DMS79 (cell line): ENCODE measurements at regions not wholly inside any gene's neighbourhood (a gene's known extent, or its start where the extent isn't known, plus 50 kb on each side); places are given as distances from the start of the nearest gene placed in this dataset.
"Not testable (repeated sequence)": the region's sequence is repeated elsewhere in the genome, so short reads cannot be mapped to it uniquely, and the experiment has no call there.

Source experiments
- DNase-seq: peaks from one replicate; lab custom pipeline; 2025; lab: John Stamatoyannopoulos, UW

GRCh38 chr7:97234494-97234893, 117.0 kb downstream of the SDHAF3 start:
- not testable (repeated sequence) for DNase-seq

DNA sequence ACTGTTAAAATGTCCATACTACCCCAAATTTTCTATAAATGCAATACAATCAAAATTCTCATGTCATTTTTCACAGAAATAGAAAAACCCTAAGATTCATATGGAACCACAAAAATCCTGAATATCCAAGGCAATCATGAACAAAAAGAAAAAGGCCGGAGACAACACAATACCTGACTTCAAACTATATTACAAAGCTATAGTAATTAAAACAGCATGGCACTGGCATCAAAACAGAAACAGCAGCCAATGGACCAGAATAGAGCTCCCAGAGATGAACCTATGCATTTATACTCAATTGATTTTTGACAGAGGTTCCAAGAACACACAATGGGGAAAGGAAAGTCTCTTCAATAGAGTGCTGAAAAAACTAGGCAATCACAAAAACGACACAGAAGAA, 128.8 kb downstream of the SDHAF3 start:
- no peak for DNase-seq

- not testable (repeated sequence) for DNase-seq
Observed at GRCh38 chr7:97258187-97258586, 140.7 kb downstream of the SDHAF3 start.

- DNase-seq: no peak
Observed at GRCh38 chr7:97269741-97270140, 152.2 kb downstream of the SDHAF3 start.

DNA sequence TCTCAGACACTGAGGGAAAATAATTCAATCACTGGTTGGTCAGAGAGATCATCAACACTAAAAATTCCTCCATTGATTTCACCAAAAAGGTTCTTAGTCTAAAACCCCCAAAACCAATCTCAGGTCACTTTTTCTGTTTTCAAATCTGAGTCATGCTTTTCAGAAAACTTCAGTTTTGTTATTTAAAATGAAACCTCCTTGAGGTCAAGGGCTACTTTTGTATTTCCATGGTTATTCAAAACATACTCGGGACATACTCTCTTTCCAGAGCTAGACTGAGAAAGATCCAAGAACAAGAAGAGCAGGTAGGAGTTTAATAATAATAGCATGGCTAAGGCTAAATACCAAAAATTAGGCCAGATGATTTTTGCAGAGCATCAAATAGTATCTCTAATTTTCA, 152.8 kb downstream of the SDHAF3 start:
- no peak for DNase-seq

DNA sequence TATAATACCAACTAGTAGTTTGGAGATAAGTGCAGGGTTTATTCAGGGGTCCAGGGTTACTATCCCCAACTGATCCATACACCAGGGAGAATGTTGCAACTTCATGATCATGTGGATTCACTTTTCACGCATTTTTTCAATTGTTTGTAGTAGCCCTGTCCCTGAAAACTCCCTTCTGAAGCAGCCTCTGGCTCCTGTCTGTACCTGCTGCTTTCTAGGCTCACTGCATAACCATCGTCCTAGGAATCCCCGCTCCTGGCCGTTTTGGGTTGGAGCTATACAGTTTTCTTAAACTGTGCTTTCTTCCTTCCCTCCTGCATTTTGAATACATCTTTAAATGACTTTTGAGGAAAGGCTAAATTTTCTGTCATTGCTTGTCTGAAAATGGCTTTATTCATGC, 154.1 kb downstream of the SDHAF3 start:
- no peak for DNase-seq

- no peak for DNase-seq
Observed at GRCh38 chr7:97272237-97272975, 154.9 kb downstream of the SDHAF3 start.

- no peak for DNase-seq
Observed at GRCh38 chr7:97275475-97275874, 158.0 kb downstream of the SDHAF3 start.

- DNase-seq: no peak
Observed at GRCh38 chr7:97280950-97281349, 163.5 kb downstream of the SDHAF3 start.

- DNase-seq: no peak
Observed at GRCh38 chr7:97285348-97285747, 167.8 kb downstream of the SDHAF3 start.

DNA sequence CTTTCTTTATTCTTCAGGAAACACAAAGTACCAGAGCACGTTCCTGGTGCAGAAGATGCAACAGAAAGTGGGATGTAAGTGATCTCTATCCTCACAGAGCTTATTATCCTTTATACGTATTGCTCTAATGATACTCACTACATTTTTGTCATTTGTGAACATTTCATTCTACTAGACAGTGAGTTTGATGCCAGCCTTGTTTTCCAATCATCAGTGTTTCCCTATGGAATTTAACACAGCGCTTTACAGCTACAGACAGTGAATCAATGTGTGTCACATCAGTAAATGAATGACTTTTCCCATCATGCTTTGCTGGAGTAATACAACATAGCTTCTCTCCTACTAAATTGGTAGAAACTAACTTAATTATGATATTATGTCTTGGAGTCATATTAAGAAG, 175.5 kb downstream of the SDHAF3 start:
- no peak for DNase-seq

- no peak for DNase-seq
Observed at GRCh38 chr7:97298561-97298960, 181.1 kb downstream of the SDHAF3 start.

DNA sequence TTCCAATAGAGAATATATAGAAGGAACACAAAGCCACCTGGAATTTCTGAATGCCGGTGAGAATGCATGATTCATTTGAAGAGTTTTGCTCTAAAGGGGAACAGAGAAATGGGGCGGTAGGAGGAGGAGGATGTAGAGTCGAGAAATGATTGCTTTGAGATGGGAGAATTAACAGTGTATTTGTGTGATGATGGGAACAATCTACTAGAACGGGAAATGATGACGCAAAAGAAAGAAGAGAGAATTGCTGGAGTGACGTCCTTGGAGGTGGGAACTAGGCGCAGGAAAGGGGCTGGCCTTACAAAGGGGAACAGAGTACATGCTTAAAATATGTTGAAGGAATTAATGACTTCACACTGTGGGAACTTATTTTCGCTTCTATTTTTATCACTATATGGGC, 188.1 kb downstream of the SDHAF3 start:
- no peak for DNase-seq

DNA sequence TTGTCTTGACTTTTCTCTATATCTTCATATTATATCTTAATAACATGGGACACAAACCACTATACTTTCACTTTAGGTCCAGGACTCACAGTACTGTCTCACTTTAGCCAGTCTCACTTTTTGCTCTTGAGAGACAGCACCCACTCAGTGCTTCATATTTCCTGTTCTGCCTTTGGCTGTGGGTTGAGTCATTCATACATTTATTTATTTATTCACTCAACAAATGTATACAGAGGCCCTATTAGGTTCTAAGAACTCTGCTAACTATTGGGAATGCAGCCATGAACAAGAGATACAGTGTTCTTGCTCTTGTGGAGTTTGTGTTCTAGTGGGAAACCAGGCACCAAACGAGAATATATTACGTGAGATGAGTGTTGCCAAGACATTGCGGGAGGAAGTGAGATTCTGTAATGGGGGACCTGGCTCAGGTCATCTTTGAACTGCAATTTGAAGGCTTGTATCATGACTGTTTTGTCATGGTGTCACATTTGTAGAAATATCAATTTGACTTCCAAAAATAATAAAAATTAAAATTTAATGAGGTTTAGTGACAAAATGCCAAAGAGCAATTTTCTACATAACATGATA, 190.1 kb downstream of the SDHAF3 start:
- no peak for DNase-seq

DNA sequence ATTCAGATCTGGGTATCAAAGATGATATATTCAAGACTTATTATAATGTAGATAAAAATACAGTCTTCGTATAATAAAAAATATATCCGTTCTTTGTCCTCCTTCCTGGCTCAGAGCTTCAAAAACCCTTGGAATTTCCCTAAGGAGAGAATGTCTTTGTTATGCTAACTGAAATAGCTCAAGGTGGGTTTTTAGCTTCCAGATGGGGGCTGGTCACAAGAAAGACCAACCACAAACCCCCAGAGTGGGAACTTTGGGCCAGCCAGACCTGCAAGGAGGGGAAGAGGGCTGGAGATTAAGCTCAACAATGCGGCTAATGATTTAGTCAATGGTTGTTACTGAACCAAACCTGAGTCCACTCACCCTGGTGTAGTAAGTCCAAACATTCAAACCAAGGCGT, 196.4 kb downstream of the SDHAF3 start:
- no peak for DNase-seq

DNA sequence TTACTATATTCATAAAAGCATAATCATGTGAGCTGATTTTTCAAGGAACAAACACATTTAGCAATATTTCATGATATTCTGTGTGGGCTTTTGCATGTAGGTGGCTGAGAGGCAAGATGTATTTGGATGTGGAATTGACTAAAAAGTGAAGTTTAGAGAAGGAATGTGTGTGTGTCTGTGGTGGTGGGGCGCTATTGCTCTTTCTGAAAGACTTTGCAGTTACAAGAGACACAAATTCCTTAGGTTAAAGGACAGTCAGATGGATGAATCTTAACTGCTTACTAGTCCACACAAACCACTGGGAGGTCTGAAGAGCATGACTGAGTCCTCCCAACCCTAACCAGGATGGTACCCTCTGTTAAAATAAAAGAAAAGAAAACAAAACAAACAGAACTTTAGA, 200.1 kb downstream of the SDHAF3 start:
- DNase-seq: no peak

DNA sequence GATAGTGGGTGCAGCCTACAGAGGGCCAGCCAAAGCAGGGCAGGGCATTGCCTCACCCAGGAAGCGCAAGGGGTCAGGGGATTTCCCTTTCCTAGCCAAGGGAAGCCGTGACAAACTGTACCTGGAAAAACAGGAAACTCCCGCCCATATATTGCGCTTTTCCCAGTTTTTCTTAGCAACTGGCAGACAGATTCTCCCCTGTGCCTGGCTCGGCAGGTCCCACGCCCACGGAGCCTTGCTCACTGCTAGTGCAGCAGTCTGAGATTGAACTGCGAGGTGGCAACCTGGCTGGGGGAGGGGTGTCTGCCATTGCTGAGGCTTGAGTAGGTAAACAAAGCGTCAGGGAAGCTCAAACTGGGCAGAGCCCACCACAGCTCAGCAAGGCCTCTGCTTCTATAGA, 212.4 kb downstream of the SDHAF3 start:
- DNase-seq: not testable (repeated sequence)

DNA sequence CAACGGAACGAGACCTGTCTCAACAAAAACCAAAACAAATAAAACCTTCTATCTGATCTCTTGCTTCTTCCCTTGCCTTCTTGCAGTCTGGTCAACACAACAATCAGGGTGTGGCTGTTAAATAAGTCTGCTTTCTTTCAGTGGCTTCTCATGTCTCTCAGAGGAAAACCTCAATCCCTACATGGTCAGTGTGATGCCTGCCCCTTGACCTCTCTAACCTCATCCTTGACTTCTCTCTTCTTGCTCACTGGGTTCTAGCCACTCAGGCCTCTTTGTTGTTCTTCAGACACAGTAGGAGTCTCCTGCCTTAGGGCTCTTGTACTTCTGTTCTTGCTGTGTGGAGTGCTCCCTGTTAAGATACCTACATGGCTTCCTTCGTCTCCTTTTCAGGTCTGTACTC, 220.4 kb downstream of the SDHAF3 start:
- DNase-seq: no peak

- no peak for DNase-seq
Observed at GRCh38 chr7:97342512-97342911, 225.0 kb downstream of the SDHAF3 start.

DNA sequence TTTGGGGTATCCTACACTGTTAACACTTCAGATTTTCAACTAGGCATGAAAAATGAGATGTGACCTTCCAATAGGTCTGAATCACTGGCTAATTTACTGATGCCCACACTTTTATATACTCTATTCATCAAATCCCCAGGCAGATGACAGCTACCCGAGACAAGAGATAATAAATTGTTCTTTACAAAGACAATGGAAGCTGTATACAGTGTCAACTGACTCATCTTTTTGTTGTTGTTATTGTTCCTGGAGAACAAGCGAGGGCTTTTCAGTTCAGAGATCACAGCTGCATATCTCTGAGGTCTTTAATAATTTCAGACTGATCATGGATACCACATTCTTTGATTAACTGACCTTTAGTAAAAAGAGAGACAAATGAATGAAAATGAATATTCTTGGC, 228.9 kb downstream of the SDHAF3 start:
- DNase-seq: no peak

- no peak for DNase-seq
Observed at GRCh38 chr7:97351488-97351887, 234.0 kb downstream of the SDHAF3 start.

DNA sequence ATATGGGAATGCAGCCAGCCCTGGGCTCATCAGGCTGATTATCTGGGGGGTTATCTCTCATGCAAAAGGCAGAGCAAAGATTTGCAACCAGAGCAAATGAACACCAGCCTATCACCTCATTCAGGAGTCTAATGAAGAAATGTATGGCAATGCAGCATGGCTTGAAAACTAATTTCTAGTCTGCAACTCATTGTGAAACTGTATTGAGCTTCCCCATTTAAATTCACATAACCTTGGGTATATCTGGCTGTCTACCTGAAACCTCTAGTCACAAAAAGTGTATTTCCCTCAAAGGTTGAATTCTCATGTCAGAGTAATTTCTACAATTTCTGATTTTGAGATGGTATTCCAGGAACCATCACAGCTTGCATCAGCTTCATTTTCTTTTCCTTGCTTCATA, 240.0 kb downstream of the SDHAF3 start:
- DNase-seq: no peak

DNA sequence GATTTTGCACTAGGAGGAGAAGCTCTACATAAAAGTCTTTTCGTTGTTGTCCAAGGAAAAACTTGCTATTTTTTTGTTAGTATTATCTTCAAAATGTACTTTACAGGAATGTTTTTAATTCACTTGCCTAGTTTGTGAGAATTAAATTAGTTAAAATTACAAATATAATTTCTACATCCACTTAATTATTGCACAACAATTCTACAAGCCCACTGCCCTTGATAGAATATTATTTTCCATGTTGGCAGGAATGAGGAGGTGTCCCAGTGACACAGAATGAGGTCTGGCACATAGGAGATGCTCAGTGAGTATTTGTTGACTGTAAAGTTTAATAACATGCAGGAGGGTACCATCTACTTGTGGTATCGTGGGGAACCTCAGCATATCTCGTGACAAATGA, 255.4 kb downstream of the SDHAF3 start:
- no peak for DNase-seq

DNA sequence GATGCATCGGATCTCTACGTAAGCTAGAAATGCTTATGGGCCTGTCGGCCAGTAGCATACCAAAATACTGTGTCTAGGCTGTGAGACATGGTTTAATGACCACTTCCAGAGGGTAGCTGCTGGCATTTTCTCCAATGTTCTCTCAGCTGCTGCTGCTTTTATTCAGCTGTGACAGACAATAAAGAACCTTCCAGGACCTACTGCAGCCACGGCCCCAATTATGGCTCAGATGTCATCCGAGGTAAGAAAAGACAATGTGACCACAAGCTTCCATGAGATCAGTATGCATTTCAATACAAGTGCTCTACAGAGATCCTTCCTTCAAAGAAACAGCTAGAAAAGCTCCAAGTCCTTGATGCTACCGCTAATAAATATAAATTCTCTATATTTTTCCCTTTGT, 256.2 kb downstream of the SDHAF3 start:
- DNase-seq: no peak
